DND-41 (cell line): ENCODE measurements at regions not wholly inside any gene's neighbourhood (a gene's known extent, or its start where the extent isn't known, plus 50 kb on each side); places are given as distances from the start of the nearest gene placed in this dataset.

Source experiments
- ATAC-seq: fragments of 200-7000 bp; cut with Tn5 transposase; 3 replicates; pipeline ENCODE4 v1.9.1; 2021; ENCODE audit warnings: low read depth; ENCODE audit not compliant: insufficient read depth
- DNase-seq: peaks from one replicate; pipeline ENCODE4 v3.0.0-alpha.2; 2020
- H2AFZ ChIP-seq: 2 replicates; pipeline ENCODE4 v1.6.0; 2012; ENCODE audit warnings: low read depth, low read length
- H3K27ac ChIP-seq: 2 replicates; pipeline ENCODE4 v1.5.1; 2012; ENCODE audit warnings: low read length, inconsistent platforms
- H3K27me3 ChIP-seq: fragments of 200-600 bp; sonication (generic); 2 replicates; pipeline ENCODE4 v1.6.0; 2012; ENCODE audit warnings: low read length, mild to moderate bottlenecking, inconsistent platforms; ENCODE audit not compliant: insufficient read depth, poor library complexity
- H3K36me3 ChIP-seq: 2 replicates; pipeline ENCODE4 v1.5.1; 2012; ENCODE audit warnings: low read length, inconsistent platforms; ENCODE audit not compliant: insufficient read depth
- H3K4me1 ChIP-seq: 2 replicates; pipeline ENCODE4 v1.5.1; 2012; ENCODE audit warnings: mild to moderate bottlenecking, low read length; ENCODE audit not compliant: insufficient read depth
- H3K4me2 ChIP-seq: 2 replicates; pipeline ENCODE4 v1.6.0; 2012; ENCODE audit warnings: mild to moderate bottlenecking, moderate library complexity, low read length, inconsistent platforms; ENCODE audit not compliant: insufficient read depth
- H3K4me3 ChIP-seq, 2 experiments: fragments of 200-600 bp in 1 of 2; shearing (Covaris generic) in 1 of 2; 2 replicates each; pipeline ENCODE4 v1.5.1; 2012 to 2016; ENCODE audit warnings: inconsistent platforms in 2 of 2, low read length in 2 of 2, mild to moderate bottlenecking in 2 of 2, low read depth in 1 of 2, moderate library complexity in 1 of 2
- H3K79me2 ChIP-seq: 2 replicates; pipeline ENCODE4 v1.6.0; 2012; ENCODE audit warnings: low read length, inconsistent platforms; ENCODE audit not compliant: insufficient read depth
- H3K9ac ChIP-seq: 2 replicates; pipeline ENCODE4 v1.6.0; 2012; ENCODE audit warnings: low read depth, mild to moderate bottlenecking, inconsistent platforms, low read length, moderate library complexity
- H3K9me3 ChIP-seq: 2 replicates; pipeline ENCODE4 v1.5.1; 2012; ENCODE audit warnings: low read length, moderate library complexity, mild to moderate bottlenecking, inconsistent platforms; ENCODE audit not compliant: insufficient read depth, severe bottlenecking
- H4K20me1 ChIP-seq: 2 replicates; pipeline ENCODE4 v1.6.0; 2012; ENCODE audit warnings: low read length; ENCODE audit not compliant: insufficient read depth
- CTCF ChIP-seq: IDR thresholded peaks from 2 replicates; pipeline ENCODE4 v1.5.1; 2012; ENCODE audit warnings: borderline replicate concordance, low read length, moderate library complexity, mild to moderate bottlenecking; ENCODE audit not compliant: poor library complexity, severe bottlenecking; ENCODE audit errors: extremely low read depth
- EZH2 ChIP-seq: IDR thresholded peaks from 3 replicates; pipeline ENCODE4 v1.6.1; 2012; ENCODE audit warnings: borderline replicate concordance, low read depth, mild to moderate bottlenecking, moderate library complexity, low read length, inconsistent platforms; ENCODE audit not compliant: severe bottlenecking

GRCh38 chr10:131733596-131733995 is 167.2 kb upstream of the PPP2R2D start:
- H2AFZ ChIP-seq: no peak overlapping the region
- H3K27ac ChIP-seq: no peak overlapping the region
- H3K9ac ChIP-seq: no peak overlapping the region
- peaks cover 2% of the 10 kb centered on the region for H3K27me3 ChIP-seq
- DNase-seq: no peak
- ATAC-seq: no peak
- H3K4me2 ChIP-seq: no peak overlapping the region
- H3K9me3 ChIP-seq: no peaks in the 10 kb centered on the region
- no peak overlapping the region for H3K4me3 ChIP-seq
- no peaks in the 10 kb centered on the region for H3K79me2 ChIP-seq
- no peaks in the 10 kb centered on the region for H3K4me1 ChIP-seq
- no peaks in the 10 kb centered on the region; the same call in none of the 2 replicates for H4K20me1 ChIP-seq
- no peaks in the 10 kb centered on the region for H3K36me3 ChIP-seq
- TF ChIP-seq EZH2: no peak
- no peak for TF ChIP-seq CTCF

GRCh38 chr10:131735577-131735976 is 165.2 kb upstream of the PPP2R2D start:
- Histone ChIP-seq H3K27me3 (peaks cover 2% of the 10 kb centered on the region), H3K9ac (no peak overlapping the region), H3K4me2 (no peak overlapping the region), H2AFZ (no peak overlapping the region), H3K79me2 (no peaks in the 10 kb centered on the region), H3K4me1 (no peaks in the 10 kb centered on the region), H3K27ac (no peak overlapping the region), H3K36me3 (no peaks in the 10 kb centered on the region), H3K9me3 (no peaks in the 10 kb centered on the region), H4K20me1 (no peaks in the 10 kb centered on the region; the same call in 1 of the 2 replicates), H3K4me3 (no peak overlapping the region)
- ATAC-seq (no peak), DNase-seq (no peak)
- TF ChIP-seq EZH2 (no peak), CTCF (no peak)

- H3K4me1 ChIP-seq: no peaks in the 10 kb centered on the region
- H3K4me3 ChIP-seq: no peak overlapping the region
- no peaks in the 10 kb centered on the region for H3K79me2 ChIP-seq
- no peaks in the 10 kb centered on the region; the same call in 1 of the 2 replicates for H4K20me1 ChIP-seq
- no peak overlapping the region for H2AFZ ChIP-seq
- H3K9ac ChIP-seq: no peak overlapping the region
- H3K9me3 ChIP-seq: no peaks in the 10 kb centered on the region
- no peaks in the 10 kb centered on the region for H3K36me3 ChIP-seq
- no peak overlapping the region for H3K27ac ChIP-seq
- DNase-seq: no peak
- H3K4me2 ChIP-seq: no peak overlapping the region
- no peak for TF ChIP-seq CTCF
- no peak for ATAC-seq
- no peaks in the 10 kb centered on the region for H3K27me3 ChIP-seq
Measured at GRCh38 chr10:131736321-131736980, 164.4 kb upstream of the PPP2R2D start.
